Ovary (tissue), 7 donors: ENCODE measurements at regions not wholly inside any gene's neighbourhood (a gene's known extent, or its start where the extent isn't known, plus 50 kb on each side); places are given as distances from the start of the nearest gene placed in this dataset.
A peak's percentile ranks its signal among the peaks of the same experiment; 100 is the strongest.
"Not testable (repeated sequence)": the region's sequence is repeated elsewhere in the genome, so short reads cannot be mapped to it uniquely, and the experiment has no call there.

Experiments
- DNase-seq, 5 donors: peaks; one replicate each; pipeline ENCODE4 v3.0.0-alpha.2; 2019 to 2020
- H3K27ac ChIP-seq, 2 donors: fragments of 200-600 bp; one replicate each; pipeline versions ENCODE4 v1.5.1 to v1.8.0; 2019 to 2022
- H3K27me3 ChIP-seq: fragments of 200-600 bp; one replicate; pipeline ENCODE4 v1.8.0; 2022
- H3K36me3 ChIP-seq: fragments of 200-600 bp; sonication (generic); one replicate; pipeline ENCODE4 v1.5.1; 2019
- H3K4me1 ChIP-seq: one replicate; pipeline ENCODE4 v1.8.1; 2013; ENCODE audit warnings: mild to moderate bottlenecking, moderate library complexity; ENCODE audit not compliant: insufficient read depth
- H3K4me3 ChIP-seq: fragments of 200-600 bp; sonication (generic); one replicate; pipeline ENCODE4 v1.5.1; 2017
- H3K9me3 ChIP-seq, 2 donors: fragments of 200-600 bp in 1 of 2; sonication (generic) in 1 of 2; one replicate each; pipeline versions ENCODE4 v1.5.1 to v1.8.1; 2013 to 2019; ENCODE audit warnings: mild to moderate bottlenecking in 1 of 2, moderate library complexity in 1 of 2
- CTCF ChIP-seq, 3 donors: fragments of 450-650 bp in 2 of 3; fragments of 200-600 bp in 1 of 3; IDR thresholded peaks; one replicate each; pipeline versions ENCODE4 v1.5.1 to v1.8.0; 2016 to 2022; ENCODE audit warnings: antibody characterized with exemption in 3 of 3, mild to moderate bottlenecking in 1 of 3
- EP300 ChIP-seq: sonication (generic); formaldehyde crosslinking; IDR thresholded peaks from one replicate; pipeline ENCODE4 v1.6.1; 2017; ENCODE audit warnings: antibody characterized with exemption
- POLR2A ChIP-seq: fragments of 450-650 bp; IDR thresholded peaks from one replicate; pipeline ENCODE4 v1.6.1; 2017; ENCODE audit warnings: antibody characterized with exemption, mild to moderate bottlenecking, moderate library complexity
- WGBS, 3 donors: extraction: QIAGEN DNeasy Blood & Tissue Kit in 1 of 3; methylation state at CpG; one replicate each; pipeline versions ENCODE4 v1.1.5 to v1.1.7; 2013 to 2017; 5-methylcytosine and 5-hydroxymethylcytosine counted together
- intact Hi-C, 4 donors: fragments of 100-400 bp; cut with DNase I; formaldehyde crosslinking; loops; one replicate each; pipeline versions ENCODE4 v1.11.0 to v1.15.1; 2022 to 2023
- donor health status: DM: no; HTN: no; CAD: no; lungs with moderate emphysema.
- donor health status: DM: no; HTN: no; CAD: no.
- donor health status: Bipolar disorder and iron deficiency.
- donor health status: DM: no; HTN: no; CAD: no.
- donor health status: DM: yes; HTN: yes; CAD: no.

- DNase-seq: no peak
These were observed 119.0 kb upstream of the ITGA6 start for GRCh38 chr2:172308253-172308935.

GRCh38 chr2:172311921-172312345 lies 115.5 kb upstream of the ITGA6 start:
- Histone ChIP-seq H3K27me3 (no peaks in the 10 kb centered on the region), H3K4me3 (no peak overlapping the region), H3K9me3 (no peaks in the 10 kb centered on the region), H3K4me1 (no peaks in the 10 kb centered on the region), H3K36me3 (no peaks in the 10 kb centered on the region), H3K27ac (no peak overlapping the region)
- TF ChIP-seq CTCF (IDR thresholded peaks at IDR 0.05) (no peak), EP300 (no peak), POLR2A (no peak)
- intact Hi-C loops: no loop called here
- DNase-seq: peak in 1 of 5 donors; percentile 26
- 87 to 97% (median 96%) methylated on average over 2 of the region's 2 CpGs for WGBS, 3 donors

More at GRCh38 chr2:172308253-172308935, 119.0 kb upstream of the ITGA6 start:
- H3K27me3 ChIP-seq: no peaks in the 10 kb centered on the region
- WGBS, 3 donors: 78 to 88% (median 79%) methylated on average over 8 to 9 of the region's 9 CpGs
- no peak for TF ChIP-seq EP300
- TF ChIP-seq CTCF (IDR thresholded peaks at IDR 0.05): no peak
- no peaks in the 10 kb centered on the region for H3K36me3 ChIP-seq
- no peaks in the 10 kb centered on the region for H3K9me3 ChIP-seq
- no peaks in the 10 kb centered on the region for H3K4me1 ChIP-seq
- no peak overlapping the region for H3K4me3 ChIP-seq
- intact Hi-C loops: no loop called here
- H3K27ac ChIP-seq: no peak overlapping the region

- DNase-seq: no peak
- 44 to 53% (median 50%) methylated on average over 8 of the region's 8 CpGs for WGBS, 3 donors
- H3K27ac ChIP-seq: no peak overlapping the region
- no peak overlapping the region for H3K4me3 ChIP-seq
- H3K27me3 ChIP-seq: no peaks in the 10 kb centered on the region
- no peaks in the 10 kb centered on the region for H3K9me3 ChIP-seq
- H3K36me3 ChIP-seq: no peaks in the 10 kb centered on the region
- TF ChIP-seq EP300 (no peak), POLR2A (no peak), CTCF (IDR thresholded peaks at IDR 0.05) (no peak)
- intact Hi-C loops: no loop called here
- H3K4me1 ChIP-seq: no peaks in the 10 kb centered on the region
These were observed 113.6 kb upstream of the ITGA6 start for GRCh38 chr2:172313715-172314341.

- H3K36me3 ChIP-seq, H3K9me3 ChIP-seq, intact Hi-C loops, H3K27me3 ChIP-seq, H3K4me3 ChIP-seq, DNase-seq, H3K27ac ChIP-seq, H3K4me1 ChIP-seq: not testable (repeated sequence)
- WGBS, 3 donors: 81 to 98% (median 83%) methylated on average over 4 to 13 of the region's 21 CpGs
These were observed 112.3 kb upstream of the ITGA6 start for GRCh38 chr2:172315070-172315469.

- Histone ChIP-seq H3K9me3 (no peaks in the 10 kb centered on the region), H3K36me3 (no peaks in the 10 kb centered on the region), H3K27ac (no peak overlapping the region), H3K27me3 (no peaks in the 10 kb centered on the region), H3K4me1 (no peaks in the 10 kb centered on the region), H3K4me3 (no peak overlapping the region)
- intact Hi-C loops: no loop called here
- 90 to 98% (median 95%) methylated on average over 3 of the region's 3 CpGs for WGBS, 3 donors
- DNase-seq: no peak
- TF ChIP-seq EP300 (no peak), POLR2A (no peak), CTCF (IDR thresholded peaks at IDR 0.05) (no peak)
These were observed 105.3 kb upstream of the ITGA6 start for GRCh38 chr2:172322049-172322448.
